Hepatocyte (in vitro differentiated cells): ENCODE measurements at regions not wholly inside any gene's neighbourhood (a gene's known extent, or its start where the extent isn't known, plus 50 kb on each side); places are given as distances from the start of the nearest gene placed in this dataset.

ENCODE experiments used
- DNase-seq: peaks from one replicate; pipeline ENCODE4 v3.0.0-alpha.2; 2016; ENCODE audit warnings: low spot score
- H2AFZ ChIP-seq: fragments of 200-600 bp; sonication (generic); 2 replicates; pipeline ENCODE4 v1.6.0; 2016; ENCODE audit warnings: antibody characterized with exemption, mild to moderate bottlenecking
- H3K27ac ChIP-seq: fragments of 200-600 bp; sonication (generic); 2 replicates; pipeline ENCODE4 v1.5.1; 2016; ENCODE audit warnings: mild to moderate bottlenecking
- H3K27me3 ChIP-seq: fragments of 200-600 bp; sonication (generic); 2 replicates; pipeline ENCODE4 v1.6.1; 2016
- H3K36me3 ChIP-seq: fragments of 200-600 bp; sonication (generic); replicated peaks from 2 replicates; pipeline ENCODE4 v1.5.1; 2016; ENCODE audit warnings: low read depth; ENCODE audit not compliant: insufficient read depth
- H3K4me1 ChIP-seq: fragments of 200-600 bp; sonication (generic); 2 replicates; pipeline ENCODE4 v1.5.1; 2016; ENCODE audit warnings: mild to moderate bottlenecking, moderate library complexity; ENCODE audit not compliant: insufficient read depth
- H3K4me2 ChIP-seq: fragments of 200-600 bp; sonication (generic); 2 replicates; pipeline ENCODE4 v1.6.0; 2016
- H3K4me3 ChIP-seq: fragments of 200-600 bp; sonication (generic); 2 replicates; pipeline ENCODE4 v1.5.1; 2016; ENCODE audit warnings: mild to moderate bottlenecking
- H3K79me2 ChIP-seq: fragments of 200-600 bp; sonication (generic); 2 replicates; pipeline ENCODE4 v1.6.0; 2017; ENCODE audit warnings: mild to moderate bottlenecking
- H3K9me2 ChIP-seq: fragments of 200-600 bp; sonication (generic); replicated peaks from 2 replicates; pipeline ENCODE4 v1.6.0; 2017; ENCODE audit warnings: mild to moderate bottlenecking; ENCODE audit not compliant: insufficient read depth
- H3K9me3 ChIP-seq: fragments of 200-600 bp; sonication (generic); 2 replicates; pipeline ENCODE4 v1.5.1; 2016; ENCODE audit warnings: low read depth, mild to moderate bottlenecking
- H4K20me1 ChIP-seq: fragments of 200-600 bp; sonication (generic); 2 replicates; pipeline ENCODE4 v1.6.0; 2016; ENCODE audit warnings: mild to moderate bottlenecking; ENCODE audit not compliant: insufficient read depth, poor library complexity, severe bottlenecking
- EZH2 ChIP-seq: fragments of 200-600 bp; sonication (generic); IDR thresholded peaks from 2 replicates; pipeline ENCODE4 v1.6.1; 2016; ENCODE audit warnings: antibody characterized with exemption, mild to moderate bottlenecking, borderline replicate concordance
- EZH2phosphoT487 ChIP-seq: fragments of 200-600 bp; sonication (generic); IDR thresholded peaks from one replicate; pipeline ENCODE4 v1.6.1; 2018; ENCODE audit warnings: antibody characterized with exemption, mild to moderate bottlenecking, low read depth, moderate library complexity; ENCODE audit not compliant: unreplicated experiment, severe bottlenecking
- WGBS: methylation state at CpG from one replicate; pipeline ENCODE4 v1.1.6; 2016; ENCODE audit warnings: low lambda C conversion rate; ENCODE audit errors: missing lambda C conversion rate; 5-methylcytosine and 5-hydroxymethylcytosine counted together
- TF ChIP-seq, protein P1 (sequence below): fragments of 200-600 bp; sonication (generic); IDR thresholded peaks from 2 replicates; pipeline ENCODE4 v1.5.1; 2016; ENCODE audit warnings: antibody characterized with exemption, mild to moderate bottlenecking; ENCODE audit not compliant: poor library complexity

DNA sequence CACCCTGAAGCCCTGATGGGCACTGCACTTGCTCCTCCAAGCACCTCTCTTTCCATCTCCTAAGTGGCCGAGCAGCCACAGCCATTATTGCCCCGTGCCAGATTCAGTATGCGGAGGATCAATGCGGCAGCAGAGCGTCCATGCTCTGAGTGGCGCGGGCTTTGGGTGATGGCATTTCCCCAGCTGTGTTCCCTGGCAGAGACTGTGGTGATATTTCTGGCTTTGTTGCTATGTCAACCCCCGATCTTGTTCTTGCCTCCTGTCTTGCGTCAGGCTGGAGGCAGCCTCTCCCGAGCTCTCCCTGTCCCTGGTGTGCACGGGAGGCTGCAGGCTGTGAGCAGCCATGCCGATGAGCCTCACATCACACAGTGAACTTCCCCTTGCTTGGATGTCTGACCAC, 1018.6 kb downstream of the TBC1D22A start:
- Histone ChIP-seq H3K4me1 (no peaks in the 10 kb centered on the region), H3K36me3 (no peaks in the 10 kb centered on the region), H3K4me3 (no peak overlapping the region), H4K20me1 (no peaks in the 10 kb centered on the region), H3K27ac (no peak overlapping the region), H3K27me3 (no peaks in the 10 kb centered on the region), H3K79me2 (no peaks in the 10 kb centered on the region), H3K9me2 (no peaks in the 10 kb centered on the region), H2AFZ (no peak overlapping the region), H3K9me3 (no peaks in the 10 kb centered on the region), H3K4me2 (no peak overlapping the region)
- TF ChIP-seq EZH2 (no peak), EZH2phosphoT487 (no peak)
- TF ChIP-seq, protein P1, sequence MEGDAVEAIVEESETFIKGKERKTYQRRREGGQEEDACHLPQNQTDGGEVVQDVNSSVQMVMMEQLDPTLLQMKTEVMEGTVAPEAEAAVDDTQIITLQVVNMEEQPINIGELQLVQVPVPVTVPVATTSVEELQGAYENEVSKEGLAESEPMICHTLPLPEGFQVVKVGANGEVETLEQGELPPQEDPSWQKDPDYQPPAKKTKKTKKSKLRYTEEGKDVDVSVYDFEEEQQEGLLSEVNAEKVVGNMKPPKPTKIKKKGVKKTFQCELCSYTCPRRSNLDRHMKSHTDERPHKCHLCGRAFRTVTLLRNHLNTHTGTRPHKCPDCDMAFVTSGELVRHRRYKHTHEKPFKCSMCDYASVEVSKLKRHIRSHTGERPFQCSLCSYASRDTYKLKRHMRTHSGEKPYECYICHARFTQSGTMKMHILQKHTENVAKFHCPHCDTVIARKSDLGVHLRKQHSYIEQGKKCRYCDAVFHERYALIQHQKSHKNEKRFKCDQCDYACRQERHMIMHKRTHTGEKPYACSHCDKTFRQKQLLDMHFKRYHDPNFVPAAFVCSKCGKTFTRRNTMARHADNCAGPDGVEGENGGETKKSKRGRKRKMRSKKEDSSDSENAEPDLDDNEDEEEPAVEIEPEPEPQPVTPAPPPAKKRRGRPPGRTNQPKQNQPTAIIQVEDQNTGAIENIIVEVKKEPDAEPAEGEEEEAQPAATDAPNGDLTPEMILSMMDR: no peak
- 91% methylated on average over 12 of the region's 12 CpGs for WGBS
- no peak for DNase-seq

DNA sequence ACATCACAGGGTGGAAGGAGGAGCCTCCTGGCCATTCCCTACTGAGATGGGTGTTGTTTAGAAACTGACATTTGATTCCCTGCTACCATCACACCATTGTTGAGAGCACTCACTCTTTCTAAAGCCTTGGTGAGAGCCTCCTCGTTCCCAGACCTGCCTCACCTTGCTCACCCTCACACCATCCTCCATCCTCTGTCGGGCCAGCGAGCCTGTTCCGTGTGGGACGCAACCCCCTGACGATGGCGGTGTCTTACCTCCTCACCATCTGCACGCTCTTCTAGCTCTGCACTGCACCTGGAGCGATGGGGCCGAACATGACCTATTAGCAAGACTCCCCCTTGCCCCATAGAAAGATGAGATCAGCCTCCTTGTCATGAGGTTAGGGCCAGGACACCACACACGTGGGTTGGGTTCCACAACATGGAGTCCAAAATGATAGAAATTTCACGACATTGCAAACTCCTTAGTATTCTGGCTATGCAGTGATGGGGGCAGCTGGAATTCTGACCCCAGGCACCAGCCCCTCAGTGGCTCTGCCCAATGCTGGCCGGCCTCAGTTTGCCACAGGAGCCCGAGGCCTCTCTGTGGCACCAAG, 1017.9 kb downstream of the TBC1D22A start:
- H4K20me1 ChIP-seq: no peaks in the 10 kb centered on the region
- H3K9me3 ChIP-seq: no peaks in the 10 kb centered on the region
- H3K4me3 ChIP-seq: no peak overlapping the region
- H2AFZ ChIP-seq: no peak overlapping the region
- H3K36me3 ChIP-seq: no peaks in the 10 kb centered on the region
- TF ChIP-seq, protein P1: no peak
- no peak for TF ChIP-seq EZH2phosphoT487
- no peak overlapping the region for H3K4me2 ChIP-seq
- no peaks in the 10 kb centered on the region for H3K4me1 ChIP-seq
- H3K27me3 ChIP-seq: no peaks in the 10 kb centered on the region
- 91% methylated on average over 14 of the region's 14 CpGs for WGBS
- H3K27ac ChIP-seq: no peak overlapping the region
- no peaks in the 10 kb centered on the region for H3K79me2 ChIP-seq
- H3K9me2 ChIP-seq: no peaks in the 10 kb centered on the region
- DNase-seq: no peak

DNA sequence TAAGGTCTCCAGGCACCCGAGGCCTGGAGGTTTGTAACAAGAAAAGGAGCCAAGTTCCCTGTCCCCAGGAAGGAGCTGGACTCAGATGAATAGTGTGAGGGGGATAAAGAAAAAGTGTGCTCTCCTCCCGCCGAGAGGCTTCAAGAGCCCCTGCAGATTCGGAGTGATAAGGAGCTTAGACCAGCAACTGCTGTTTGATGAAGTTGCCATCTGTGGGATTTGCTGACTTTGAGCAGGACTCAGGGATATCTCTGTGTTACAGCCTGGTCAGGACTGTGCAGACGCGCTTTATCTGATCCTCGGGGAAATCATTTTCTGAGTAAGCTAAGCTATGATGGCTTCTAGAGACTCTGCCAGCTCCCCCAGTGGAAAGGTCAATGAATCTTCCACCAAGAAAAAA, 1017.0 kb downstream of the TBC1D22A start:
- TF ChIP-seq, protein P1: no peak
- TF ChIP-seq EZH2 (no peak), EZH2phosphoT487 (no peak)
- Histone ChIP-seq H4K20me1 (no peaks in the 10 kb centered on the region), H3K27me3 (no peaks in the 10 kb centered on the region), H3K4me3 (no peak overlapping the region), H3K9me2 (no peaks in the 10 kb centered on the region), H3K9me3 (no peaks in the 10 kb centered on the region), H3K4me2 (no peak overlapping the region), H3K4me1 (no peaks in the 10 kb centered on the region), H3K79me2 (no peaks in the 10 kb centered on the region), H3K36me3 (no peaks in the 10 kb centered on the region), H3K27ac (no peak overlapping the region), H2AFZ (no peak overlapping the region)
- 19% methylated on average over 7 of the region's 7 CpGs for WGBS
- DNase-seq: no peak

DNA sequence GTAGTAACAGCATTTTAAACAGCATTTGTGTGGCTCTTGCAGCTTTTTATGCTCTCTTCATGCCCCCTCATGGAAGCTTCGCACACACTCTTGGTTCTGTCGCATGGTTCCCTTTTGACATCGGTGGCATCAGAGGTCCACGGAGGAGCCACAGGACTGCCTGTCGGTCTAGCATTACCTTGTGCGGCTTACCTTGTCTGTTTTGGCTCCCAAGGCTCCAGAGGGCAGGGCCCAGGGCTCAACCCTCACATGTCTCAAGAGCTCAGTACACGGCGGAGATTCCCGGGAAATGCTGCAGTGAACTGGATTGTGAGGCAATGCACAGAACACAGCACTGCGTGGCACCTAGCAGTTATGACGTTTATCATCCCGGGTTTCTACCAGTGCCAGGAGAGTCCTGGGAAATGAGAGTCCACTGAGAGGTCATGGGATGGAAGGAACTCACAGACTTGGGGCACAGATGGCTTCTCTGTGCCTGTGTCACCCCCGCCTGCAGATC, 1015.8 kb downstream of the TBC1D22A start:
- no peak overlapping the region for H3K4me3 ChIP-seq
- TF ChIP-seq EZH2phosphoT487: no peak
- TF ChIP-seq EZH2: no peak
- TF ChIP-seq, protein P1: no peak
- no peak for DNase-seq
- H3K36me3 ChIP-seq: no peaks in the 10 kb centered on the region
- 90% methylated on average over 13 of the region's 13 CpGs for WGBS
- H3K4me2 ChIP-seq: no peak overlapping the region
- no peaks in the 10 kb centered on the region for H3K79me2 ChIP-seq
- no peak overlapping the region for H2AFZ ChIP-seq
- H4K20me1 ChIP-seq: no peaks in the 10 kb centered on the region
- H3K27me3 ChIP-seq: no peaks in the 10 kb centered on the region
- no peak overlapping the region for H3K27ac ChIP-seq
- H3K9me2 ChIP-seq: no peaks in the 10 kb centered on the region
- H3K9me3 ChIP-seq: no peaks in the 10 kb centered on the region
- no peaks in the 10 kb centered on the region for H3K4me1 ChIP-seq
